ENCODE measurements at regions not wholly inside any gene's neighbourhood (a gene's known extent, or its start where the extent isn't known, plus 50 kb on each side); places are given as distances from the start of the nearest gene placed in this dataset.

- H3K27me3 Mint-ChIP-seq (ENCODE audit: low read depth in 3 of 3), result no peaks in the 10 kb centered on the region
- no peaks in the 10 kb centered on the region for H3K9me3 ChIP-seq (replicated peaks in 1 of 2; ENCODE audit: control insufficient read depth in 1 of 2, insufficient read depth in 1 of 2, low read length in 2 of 2)
- no peak overlapping the region for H3K27ac ChIP-seq (ENCODE audit: low read depth in 1 of 2, low read length in 2 of 2)
These were observed 390.9 kb upstream of the SASH1 start for GRCh38 chr6:147951726-147952125.

GRCh38 chr6:147954938-147955337 lies 387.7 kb upstream of the SASH1 start:
- no peaks in the 10 kb centered on the region for H3K36me3 ChIP-seq (replicated peaks in 1 of 2; ENCODE audit: control insufficient read depth in 1 of 2, insufficient read depth in 2 of 2, low read length in 2 of 2)
- H3K36me3 Mint-ChIP-seq, result no peaks in the 10 kb centered on the region
- no peaks in the 10 kb centered on the region for H3K27me3 ChIP-seq (ENCODE audit: control insufficient read depth in 2 of 2, insufficient read depth in 2 of 2, low read length in 2 of 2)
- no peaks in the 10 kb centered on the region for H3K9me3 ChIP-seq (replicated peaks in 1 of 2; ENCODE audit: control insufficient read depth in 1 of 2, insufficient read depth in 1 of 2, low read length in 2 of 2)
- WGBS (ENCODE audit: insufficient coverage), result no CpG with 5 or more reads among the region's 3 CpGs
- peaks cover 0 to 7% (median 3%) of the 10 kb centered on the region in 7 donors for H3K9me3 Mint-ChIP-seq
- no peak overlapping the region for H3K4me3 Mint-ChIP-seq
- no peak overlapping the region for H2AFZ ChIP-seq (ENCODE audit: insufficient read depth, low read depth, low read length, poor library complexity, severe bottlenecking)
- H3K4me1 ChIP-seq (ENCODE audit: control insufficient read depth in 1 of 2, insufficient read depth in 2 of 2, low read length in 2 of 2), result no peaks in the 10 kb centered on the region
- no peak overlapping the region for H3K4me3 ChIP-seq (replicated peaks in 1 of 3; ENCODE audit: low read depth in 2 of 3, low read length in 3 of 3)
- H4K20me1 ChIP-seq (ENCODE audit: insufficient read depth, low read length), result no peaks in the 10 kb centered on the region
- H3K9ac ChIP-seq (ENCODE audit: insufficient read depth, low read length, poor library complexity, severe bottlenecking), result no peak overlapping the region
- no peak for TF ChIP-seq CTCF (IDR thresholded peaks at IDR 0.05)
- no peak overlapping the region for H3K27ac ChIP-seq (ENCODE audit: low read depth in 1 of 2, low read length in 2 of 2)
- H3K4me2 ChIP-seq (replicated peaks; ENCODE audit: extremely low read depth, low read length, poor library complexity, severe bottlenecking), result no peak overlapping the region
- H3K79me2 ChIP-seq (ENCODE audit: insufficient read depth, low read length), result no peaks in the 10 kb centered on the region
- no peak for DNase-seq
- no peaks in the 10 kb centered on the region for H3K27me3 Mint-ChIP-seq (ENCODE audit: low read depth in 3 of 3)
- intact Hi-C loops (cut with micrococcal nuclease), result no loop called here
- no peak overlapping the region for H3K27ac Mint-ChIP-seq
- no peaks in the 10 kb centered on the region for H3K4me1 Mint-ChIP-seq

More at GRCh38 chr6:147951726-147952125, 390.9 kb upstream of the SASH1 start:
- Histone ChIP-seq H3K36me3 (replicated peaks in 1 of 2; ENCODE audit: control insufficient read depth in 1 of 2, insufficient read depth in 2 of 2, low read length in 2 of 2) (no peaks in the 10 kb centered on the region), H3K4me3 (replicated peaks in 1 of 3; ENCODE audit: low read depth in 2 of 3, low read length in 3 of 3) (no peak overlapping the region), H3K4me1 (ENCODE audit: control insufficient read depth in 1 of 2, insufficient read depth in 2 of 2, low read length in 2 of 2) (no peaks in the 10 kb centered on the region), H4K20me1 (ENCODE audit: insufficient read depth, low read length) (no peaks in the 10 kb centered on the region), H3K27me3 (ENCODE audit: control insufficient read depth in 2 of 2, insufficient read depth in 2 of 2, low read length in 2 of 2) (no peaks in the 10 kb centered on the region), H3K79me2 (ENCODE audit: insufficient read depth, low read length) (no peaks in the 10 kb centered on the region), H3K9ac (ENCODE audit: insufficient read depth, low read length, poor library complexity, severe bottlenecking) (no peak overlapping the region), H2AFZ (ENCODE audit: insufficient read depth, low read depth, low read length, poor library complexity, severe bottlenecking) (no peak overlapping the region), H3K4me2 (replicated peaks; ENCODE audit: extremely low read depth, low read length, poor library complexity, severe bottlenecking) (no peak overlapping the region)
- DNase-seq, result no peak
- Mint-ChIP-seq H3K9me3 (peaks cover 0 to 7% (median 2%) of the 10 kb centered on the region in 7 donors), H3K36me3 (no peaks in the 10 kb centered on the region), H3K4me3 (no peak overlapping the region), H3K4me1 (no peaks in the 10 kb centered on the region), H3K27ac (no peak overlapping the region)
- no CpG with 5 or more reads among the region's 7 CpGs for WGBS (ENCODE audit: insufficient coverage)
- intact Hi-C loops (cut with micrococcal nuclease), result no loop called here
- TF ChIP-seq CTCF (IDR thresholded peaks at IDR 0.05), result no peak
